HepG2 (cell line): ENCODE measurements at regions not wholly inside any gene's neighbourhood (a gene's known extent, or its start where the extent isn't known, plus 50 kb on each side); places are given as distances from the start of the nearest gene placed in this dataset.

Source experiments
- ATAC-seq: fragments of 200-7000 bp; cut with Tn5 transposase; 3 replicates; pipeline ENCODE4 v1.9.1; 2020; ENCODE audit warnings: mild to moderate bottlenecking, moderate library complexity
- BruUV-seq: library from RNA; stranded (reverse); fragments of 400-500 nt; replicated peaks from 2 replicates; lab custom pipeline; 2021; lab: Mats Ljungman, UMichigan
- CTCF ChIA-PET: fragments of 300-600 bp; formaldehyde crosslinking; extraction: SDS; loops from one replicate; lab custom pipeline; 2021; ENCODE audit warnings: low total read pairs, inconsistent platforms, low intra/inter-chr PET ratio; lab: Yijun Ruan, JAX
- POLR2A ChIA-PET: fragments of 350-600 bp; sonication (Branson Sonifier 250); formaldehyde crosslinking; loops from one replicate; lab custom pipeline; 2020; ENCODE audit warnings: antibody characterized with exemption, inconsistent platforms; lab: Yijun Ruan, JAX
- DNase-seq: peaks from one replicate; pipeline ENCODE4 v3.0.0-alpha.2; 2015; ENCODE audit warnings: low spot score
- FAIRE-seq: peaks from 3 replicates; lab custom pipeline; 2011; peaks lifted over from hg19 to GRCh38; lab: Jason Lieb, UNC
- H2AFZ ChIP-seq: one replicate; pipeline ENCODE4 v1.6.1; 2011; ENCODE audit warnings: low read length, inconsistent platforms
- H3K27ac ChIP-seq: fragments of 300-600 bp; 3 replicates; pipeline ENCODE4 v1.8.0; 2011; ENCODE audit warnings: mixed run types, mild to moderate bottlenecking, mixed read lengths, low read length, inconsistent platforms; ENCODE audit not compliant: insufficient read depth; ENCODE audit errors: extremely low read length
- H3K27me3 ChIP-seq, 2 experiments: fragments of 200-600 bp in 1 of 2; 2 replicates in 1 of 2; 3 replicates in 1 of 2; pipeline versions ENCODE4 v1.6.0 to v1.8.0; 2011; ENCODE audit warnings: low read length in 2 of 2, mild to moderate bottlenecking in 2 of 2, moderate library complexity in 2 of 2, inconsistent platforms in 1 of 2; ENCODE audit not compliant: insufficient read depth in 2 of 2, control insufficient read depth in 1 of 2
- H3K36me3 ChIP-seq, 2 experiments: fragments of 200-600 bp in 1 of 2; replicated peaks in 1 of 2; 2 replicates in 1 of 2; 3 replicates in 1 of 2; pipeline versions ENCODE4 v1.5.1 to v1.8.0; 2011; ENCODE audit warnings: low read length in 2 of 2, inconsistent platforms in 1 of 2; ENCODE audit not compliant: insufficient read depth in 2 of 2, control insufficient read depth in 1 of 2
- H3K4me1 ChIP-seq: 2 replicates; pipeline ENCODE4 v1.5.1; 2012; ENCODE audit warnings: low read length, inconsistent platforms; ENCODE audit not compliant: insufficient read depth
- H3K4me2 ChIP-seq: 2 replicates; pipeline ENCODE4 v1.6.0; 2011; ENCODE audit warnings: low read depth, low read length, inconsistent platforms
- H3K4me3 ChIP-seq, 3 experiments: fragments of 200-600 bp in 1 of 3; sonication (generic), shearing (Covaris generic) in 1 of 3; replicated peaks in 1 of 3; 2 replicates each; pipeline ENCODE4 v1.5.1; 2011 to 2016; ENCODE audit warnings: low read length in 3 of 3, inconsistent platforms in 2 of 3, low read depth in 2 of 3, mild to moderate bottlenecking in 2 of 3, control low read depth in 1 of 3, mixed read lengths in 1 of 3; ENCODE audit not compliant: insufficient read depth in 1 of 3
- H3K79me2 ChIP-seq: one replicate; pipeline ENCODE4 v1.6.1; 2011; ENCODE audit warnings: low read length, inconsistent platforms; ENCODE audit not compliant: insufficient read depth
- H3K9ac ChIP-seq: 2 replicates; pipeline ENCODE4 v1.6.0; 2011; ENCODE audit warnings: mild to moderate bottlenecking, low read depth, low read length, inconsistent platforms; ENCODE audit not compliant: insufficient read depth
- H3K9me3 ChIP-seq: 2 replicates; pipeline ENCODE4 v1.5.1; 2012; ENCODE audit warnings: mild to moderate bottlenecking, low read length
- H4K20me1 ChIP-seq: 2 replicates; pipeline ENCODE4 v1.6.0; 2011; ENCODE audit warnings: inconsistent platforms, mild to moderate bottlenecking, low read length, moderate library complexity; ENCODE audit not compliant: insufficient read depth
- HBP1 ChIP-seq: IDR thresholded peaks from 2 replicates; pipeline ENCODE4 v1.6.1; 2016; ENCODE audit warnings: low read depth, control low read depth
- HINFP ChIP-seq: sonication (generic); formaldehyde crosslinking; IDR thresholded peaks from 2 replicates; pipeline ENCODE4 v1.4.0; 2020; ENCODE audit warnings: low read depth, mild to moderate bottlenecking, missing genetic modification reagents
- HOXA9 ChIP-seq: sonication (generic); formaldehyde crosslinking; IDR thresholded peaks from 2 replicates; pipeline ENCODE4 v1.8.1; 2022; ENCODE audit warnings: missing genetic modification reagents, mild to moderate bottlenecking, moderate library complexity, borderline replicate concordance
- NFATC3 ChIP-seq: sonication (generic); formaldehyde crosslinking; IDR thresholded peaks from 2 replicates; pipeline ENCODE4 v1.5.1; 2020; ENCODE audit warnings: mild to moderate bottlenecking, missing genetic modification reagents
- PAX8 ChIP-seq: sonication (generic); formaldehyde crosslinking; IDR thresholded peaks from 2 replicates; pipeline ENCODE4 v1.8.0; 2022; ENCODE audit warnings: mild to moderate bottlenecking, missing genetic modification reagents, borderline replicate concordance
- ZBTB44 ChIP-seq: sonication (generic); formaldehyde crosslinking; IDR thresholded peaks from 2 replicates; pipeline ENCODE4 v1.4.0; 2020; ENCODE audit warnings: missing genetic modification reagents
- WGBS: methylation state at CpG from one replicate; pipeline ENCODE4 v1.1.6; 2017; ENCODE audit warnings: low lambda C conversion rate; 5-methylcytosine and 5-hydroxymethylcytosine counted together
- in situ Hi-C: cut with HindIII; loops from 2 replicates; pipeline ENCODE4 v1.10.0; 2017; ENCODE audit warnings: low pct_unique_long_range_greater_than_20kb; ENCODE audit not compliant: extremely low pct_ligation_motif_present
- intact Hi-C: fragments of 100-400 bp; cut with micrococcal nuclease; formaldehyde crosslinking; loops from one replicate; pipeline ENCODE4 v1.10.0; 2022; ENCODE audit not compliant: unreplicated experiment

GRCh38 chr3:65028024-65028423, 340.2 kb upstream of the ADAMTS9 start:
- in situ Hi-C loops, result no loop called here
- Histone ChIP-seq H3K9me3 (no peaks in the 10 kb centered on the region), H3K79me2 (no peaks in the 10 kb centered on the region), H2AFZ (no peak overlapping the region), H3K4me1 (no peaks in the 10 kb centered on the region), H3K4me2 (no peak overlapping the region), H3K27me3 (no peaks in the 10 kb centered on the region), H3K27ac (no peak overlapping the region), H3K9ac (no peak overlapping the region), H3K36me3 (no peaks in the 10 kb centered on the region), H3K4me3 (no peak overlapping the region), H4K20me1 (no peaks in the 10 kb centered on the region)
- intact Hi-C loops, result no loop called here
- FAIRE-seq, result no peak
- DNase-seq, result no peak
- ChIA-PET CTCF (no interaction called here), POLR2A (no interaction called here)
- 48% methylated on average over 2 of the region's 2 CpGs for WGBS
- no TSS peak for BruUV-seq
- no peak for ATAC-seq
- TF ChIP-seq HINFP (no peak), HBP1 (CRISPR knock-in tag) (no peak), HOXA9 (CRISPR knock-in tag) (no peak), ZBTB44 (CRISPR knock-in tag) (no peak), PAX8 (CRISPR knock-in tag) (no peak), NFATC3 (CRISPR knock-in tag) (no peak)
